Loucy (cell line): ENCODE measurements at regions not wholly inside any gene's neighbourhood (a gene's known extent, or its start where the extent isn't known, plus 50 kb on each side); places are given as distances from the start of the nearest gene placed in this dataset.

Experiments used
- EZH2phosphoT487 ChIP-seq: fragments of 200-600 bp; IDR thresholded peaks from 2 replicates; pipeline ENCODE4 v1.6.1; 2018; ENCODE audit warnings: antibody characterized with exemption, mild to moderate bottlenecking, moderate library complexity, borderline replicate concordance
- TF ChIP-seq, protein P1 (sequence below): fragments of 200-600 bp; sonication (generic); conservative IDR thresholded peaks from 2 replicates; pipeline ENCODE4 v1.5.1; 2014; ENCODE audit warnings: mild to moderate bottlenecking, antibody characterized with exemption, low read length

GRCh38 chr2:198691236-198691635, 766.5 kb downstream of the SATB2 start:
- TF ChIP-seq, protein P1, sequence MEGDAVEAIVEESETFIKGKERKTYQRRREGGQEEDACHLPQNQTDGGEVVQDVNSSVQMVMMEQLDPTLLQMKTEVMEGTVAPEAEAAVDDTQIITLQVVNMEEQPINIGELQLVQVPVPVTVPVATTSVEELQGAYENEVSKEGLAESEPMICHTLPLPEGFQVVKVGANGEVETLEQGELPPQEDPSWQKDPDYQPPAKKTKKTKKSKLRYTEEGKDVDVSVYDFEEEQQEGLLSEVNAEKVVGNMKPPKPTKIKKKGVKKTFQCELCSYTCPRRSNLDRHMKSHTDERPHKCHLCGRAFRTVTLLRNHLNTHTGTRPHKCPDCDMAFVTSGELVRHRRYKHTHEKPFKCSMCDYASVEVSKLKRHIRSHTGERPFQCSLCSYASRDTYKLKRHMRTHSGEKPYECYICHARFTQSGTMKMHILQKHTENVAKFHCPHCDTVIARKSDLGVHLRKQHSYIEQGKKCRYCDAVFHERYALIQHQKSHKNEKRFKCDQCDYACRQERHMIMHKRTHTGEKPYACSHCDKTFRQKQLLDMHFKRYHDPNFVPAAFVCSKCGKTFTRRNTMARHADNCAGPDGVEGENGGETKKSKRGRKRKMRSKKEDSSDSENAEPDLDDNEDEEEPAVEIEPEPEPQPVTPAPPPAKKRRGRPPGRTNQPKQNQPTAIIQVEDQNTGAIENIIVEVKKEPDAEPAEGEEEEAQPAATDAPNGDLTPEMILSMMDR, result no peak
- no peak for TF ChIP-seq EZH2phosphoT487
